HG02798 (cell line): ENCODE measurements at regions not wholly inside any gene's neighbourhood (a gene's known extent, or its start where the extent isn't known, plus 50 kb on each side); places are given as distances from the start of the nearest gene placed in this dataset.
"Not testable (repeated sequence)": the region's sequence is repeated elsewhere in the genome, so short reads cannot be mapped to it uniquely, and the experiment has no call there.

Source experiments
- ATAC-seq: cut with Tn5 transposase; IDR thresholded peaks from one replicate; pipeline ENCODE4 v1.9.1; 2021; ENCODE audit warnings: mild to moderate bottlenecking; ENCODE audit not compliant: unreplicated experiment, poor library complexity

GRCh38 chr5:167286891-167287290 lies 1004.6 kb upstream of the WWC1 start:
- no peak for ATAC-seq

DNA sequence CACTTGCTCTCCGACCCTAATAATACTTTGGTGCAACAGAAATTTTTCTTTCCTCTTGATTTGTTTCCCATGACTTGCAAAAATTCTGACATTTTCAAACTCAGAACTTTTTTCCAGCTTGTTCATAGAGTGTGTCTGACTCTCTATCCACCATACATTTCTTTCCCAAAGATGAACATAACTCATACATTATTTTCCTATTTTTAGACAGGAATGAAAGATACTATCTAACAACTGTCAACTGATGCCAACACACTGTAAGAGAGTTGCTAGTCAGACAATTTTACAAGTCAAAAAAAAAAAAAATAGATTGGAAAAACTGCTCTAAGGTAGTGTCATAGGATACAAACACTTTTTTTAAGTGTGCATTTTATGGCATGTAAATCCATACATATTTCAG lies 1001.0 kb upstream of the WWC1 start:
- no peak for ATAC-seq

GRCh38 chr5:167294882-167295680 lies 996.4 kb upstream of the WWC1 start:
- no peak for ATAC-seq

GRCh38 chr5:167295681-167296005 lies 995.8 kb upstream of the WWC1 start:
- ATAC-seq: no peak

GRCh38 chr5:167296066-167296465 lies 995.4 kb upstream of the WWC1 start:
- ATAC-seq: no peak

DNA sequence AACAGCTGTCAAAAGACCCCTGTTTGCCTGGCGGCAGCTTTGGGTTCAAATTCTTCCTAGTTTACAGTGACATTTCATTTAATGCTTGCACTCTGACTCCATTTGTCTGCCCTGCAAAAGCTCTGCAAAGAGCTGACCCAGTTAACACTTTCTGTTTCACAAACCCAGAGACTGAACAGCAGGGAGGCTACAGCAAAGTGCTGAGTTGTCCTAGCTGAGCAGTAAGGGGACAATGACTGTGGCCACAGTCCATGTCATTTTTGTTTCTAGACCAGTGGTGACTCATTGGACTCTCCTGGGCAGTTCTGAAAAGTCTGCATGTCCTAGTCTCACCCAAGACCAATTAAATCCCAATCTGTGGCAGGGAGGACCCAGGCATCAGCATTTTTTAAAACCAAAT lies 994.8 kb upstream of the WWC1 start:
- ATAC-seq: no peak

DNA sequence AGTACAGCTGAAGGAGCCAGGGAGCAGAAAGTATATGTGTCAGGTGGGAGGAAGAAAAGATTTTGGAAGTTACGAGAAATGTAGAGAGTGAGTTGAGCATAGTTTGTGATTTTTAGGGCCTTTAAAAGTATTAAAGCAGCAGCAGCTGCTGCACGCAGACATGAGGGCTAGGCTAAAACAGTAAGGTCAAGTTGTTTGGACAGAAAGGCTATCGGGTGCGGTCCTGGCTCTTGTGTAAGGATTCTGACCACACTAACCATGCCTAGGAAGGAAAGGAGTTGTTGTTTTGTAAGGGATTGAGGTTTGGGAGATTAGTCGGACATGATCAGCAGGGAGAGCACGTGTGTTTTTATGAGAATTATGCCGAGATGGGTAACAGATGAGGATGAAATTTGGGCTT lies 991.6 kb upstream of the WWC1 start:
- not testable (repeated sequence) for ATAC-seq

DNA sequence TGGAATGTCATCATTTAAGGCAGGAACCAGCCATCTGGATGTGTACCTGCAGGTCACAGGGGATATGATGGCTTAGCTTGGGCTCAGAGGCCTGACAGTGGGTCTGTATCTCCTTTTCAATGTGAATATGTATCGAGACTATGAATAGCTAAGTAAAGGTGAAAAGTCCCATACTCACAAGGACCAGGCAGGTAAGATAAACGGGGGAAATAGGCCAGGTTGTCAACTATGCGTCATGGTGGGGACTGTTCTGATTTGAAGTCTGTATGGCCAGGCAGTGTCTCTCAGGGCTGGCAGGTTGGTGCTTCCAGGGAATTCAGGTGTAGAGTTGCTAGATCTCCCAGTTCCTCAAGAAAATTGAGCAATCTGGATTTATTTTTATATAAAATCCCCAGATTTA lies 987.9 kb upstream of the WWC1 start:
- no peak for ATAC-seq

DNA sequence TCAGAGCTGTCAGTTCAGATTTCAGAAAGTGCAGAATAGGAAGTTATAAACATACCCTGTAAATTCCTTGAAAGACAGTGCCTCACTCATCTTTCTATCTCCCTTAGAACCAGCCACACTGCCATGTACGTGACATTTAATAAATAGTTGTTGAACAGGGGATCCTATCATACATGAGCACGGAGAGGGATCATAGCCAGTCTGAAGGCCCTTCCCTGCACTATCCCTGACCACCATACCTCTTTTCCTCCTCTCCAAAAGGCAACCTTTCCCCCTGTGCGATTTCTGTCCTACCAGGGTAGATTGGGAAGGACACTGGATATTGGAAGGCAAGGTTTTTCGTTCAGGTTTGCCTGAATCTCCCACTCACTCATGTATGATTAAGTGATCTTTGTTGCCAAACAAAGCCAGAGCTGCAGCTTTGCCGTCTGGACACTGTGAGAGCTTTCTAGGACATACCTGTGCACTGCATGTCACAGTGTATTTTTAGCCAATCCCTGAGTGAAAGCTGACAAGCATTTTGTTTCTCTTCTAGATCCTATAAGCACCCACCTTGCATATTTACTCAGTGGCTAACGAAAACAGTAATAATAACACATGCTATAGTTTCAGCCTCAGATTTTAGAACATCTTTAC lies 986.5 kb upstream of the WWC1 start:
- no peak for ATAC-seq

GRCh38 chr5:167305591-167306213 lies 985.7 kb upstream of the WWC1 start:
- ATAC-seq: no peak

DNA sequence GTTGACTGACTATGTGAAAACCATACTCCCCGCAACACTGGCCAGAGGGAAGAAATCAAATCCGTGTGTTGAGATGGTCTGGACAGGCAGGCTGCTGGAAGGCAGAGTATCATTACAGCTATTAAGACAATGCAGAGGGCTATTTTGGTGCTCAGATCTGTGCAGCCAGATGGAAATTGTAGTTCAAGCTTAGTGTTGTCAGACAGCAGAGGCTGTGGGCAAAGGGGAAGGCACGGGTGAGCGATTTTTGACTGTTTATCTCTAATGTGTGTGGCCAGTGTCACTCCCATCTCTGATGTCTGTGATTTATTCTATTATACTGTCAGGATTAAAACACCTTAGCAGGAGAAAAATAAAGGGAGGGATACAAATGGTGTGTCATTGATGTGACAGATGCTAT lies 984.4 kb upstream of the WWC1 start:
- no peak for ATAC-seq

GRCh38 chr5:167308466-167308865 lies 983.0 kb upstream of the WWC1 start:
- ATAC-seq: no peak

DNA sequence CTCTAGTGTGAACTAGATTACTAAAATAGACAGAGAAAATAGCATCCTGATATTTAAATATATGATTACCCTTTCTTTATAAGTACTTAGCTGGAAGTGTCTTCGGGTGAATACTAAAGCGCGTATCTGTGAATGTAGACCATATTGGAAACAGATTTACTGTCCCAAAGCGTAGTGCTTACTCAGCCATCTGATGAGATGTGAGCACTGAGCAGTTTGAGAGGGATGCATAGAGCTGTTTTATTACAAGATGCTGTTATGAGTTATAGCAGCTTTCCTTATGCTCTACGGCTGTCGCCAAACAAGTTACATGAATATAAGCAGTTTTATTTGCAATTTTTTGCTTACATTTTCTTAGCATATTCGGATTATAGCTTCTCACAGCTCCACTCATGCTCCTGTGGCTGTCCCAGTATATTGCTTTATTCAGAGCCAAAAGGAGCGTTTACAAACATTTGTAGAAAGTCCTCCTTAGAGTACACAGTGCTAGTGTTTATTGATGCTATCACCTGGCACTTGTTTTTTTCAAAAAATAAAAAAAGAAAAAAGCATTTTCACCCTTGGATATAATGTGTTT lies 981.4 kb upstream of the WWC1 start:
- no peak for ATAC-seq

GRCh38 chr5:167311340-167311739 lies 980.1 kb upstream of the WWC1 start:
- no peak for ATAC-seq

GRCh38 chr5:167312225-167312624 lies 979.2 kb upstream of the WWC1 start:
- ATAC-seq: no peak

DNA sequence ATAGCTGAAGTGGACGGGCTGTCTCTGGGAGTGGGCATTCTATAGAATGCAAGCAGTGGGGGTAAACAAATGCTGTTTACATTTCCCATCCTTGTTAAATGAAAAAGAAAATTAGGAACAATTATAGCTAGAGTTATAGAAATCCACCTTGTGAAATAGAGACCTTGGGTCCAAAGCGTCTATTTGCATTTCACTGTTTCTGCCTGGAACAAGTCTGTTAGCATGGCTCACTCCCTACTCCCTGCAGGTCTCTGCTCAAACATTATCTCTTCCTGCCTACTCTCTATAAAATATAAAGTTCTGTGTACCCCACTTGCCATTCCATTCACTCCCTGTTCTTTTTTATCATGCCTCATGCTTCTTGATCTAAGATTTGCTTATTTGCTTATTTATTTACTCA lies 975.7 kb upstream of the WWC1 start:
- ATAC-seq: no peak

DNA sequence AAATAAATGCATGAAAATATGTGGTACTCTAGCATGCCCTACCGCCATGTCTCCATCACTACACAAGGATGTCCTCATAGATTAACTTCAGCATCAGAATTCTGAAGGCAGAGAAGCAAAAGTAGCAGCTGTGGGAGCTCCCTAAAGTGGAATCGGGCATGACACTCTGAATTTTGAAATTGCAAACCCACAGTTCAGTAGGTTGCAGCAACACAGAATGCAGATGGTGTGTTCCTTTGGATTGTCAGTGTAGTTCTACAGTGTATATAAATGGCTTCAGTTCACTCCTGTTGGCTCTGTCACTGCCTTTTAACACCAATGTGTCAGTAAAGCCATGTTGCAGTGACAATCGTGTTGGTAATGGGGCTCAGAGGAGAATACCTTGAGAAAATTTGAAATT lies 973.6 kb upstream of the WWC1 start:
- no peak for ATAC-seq

GRCh38 chr5:167319243-167319642 lies 972.2 kb upstream of the WWC1 start:
- no peak for ATAC-seq

DNA sequence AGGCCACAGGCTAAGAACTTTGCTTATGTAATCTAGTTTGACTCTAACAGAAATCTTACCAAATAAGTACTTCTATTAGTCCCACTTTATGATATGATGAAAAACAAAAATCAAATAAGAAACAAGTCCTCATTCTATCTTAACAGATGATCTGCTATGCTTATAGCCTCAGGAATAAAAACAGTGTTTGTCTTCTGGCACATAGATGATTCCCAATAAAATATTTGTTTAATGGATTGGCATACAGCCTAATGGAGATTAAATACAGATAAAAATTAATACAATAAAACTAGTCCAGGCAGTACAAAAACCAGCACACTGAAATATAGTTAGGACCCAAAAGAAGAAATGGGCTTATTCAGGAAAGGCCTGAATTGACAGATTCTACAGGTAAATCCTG lies 971.4 kb upstream of the WWC1 start:
- ATAC-seq: no peak

DNA sequence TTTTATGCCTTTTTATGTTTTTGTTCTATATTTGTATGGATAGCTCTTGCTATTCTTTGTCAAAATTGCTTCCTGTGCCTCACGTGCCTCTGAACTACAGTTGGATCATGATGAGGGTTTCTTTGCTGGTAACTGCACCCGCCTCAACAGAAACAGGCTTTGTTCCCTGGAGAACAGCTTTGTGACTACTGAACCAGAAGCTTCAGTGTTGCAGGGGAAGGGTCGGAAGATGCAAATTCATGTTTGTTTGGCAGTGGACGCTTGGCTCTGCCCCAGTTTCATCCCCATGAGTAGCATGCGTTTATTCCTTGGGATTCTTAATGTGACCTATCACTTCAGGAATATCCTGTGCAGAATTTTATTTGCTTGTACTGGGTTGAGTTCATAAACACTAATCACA lies 959.1 kb upstream of the WWC1 start:
- ATAC-seq: no peak

DNA sequence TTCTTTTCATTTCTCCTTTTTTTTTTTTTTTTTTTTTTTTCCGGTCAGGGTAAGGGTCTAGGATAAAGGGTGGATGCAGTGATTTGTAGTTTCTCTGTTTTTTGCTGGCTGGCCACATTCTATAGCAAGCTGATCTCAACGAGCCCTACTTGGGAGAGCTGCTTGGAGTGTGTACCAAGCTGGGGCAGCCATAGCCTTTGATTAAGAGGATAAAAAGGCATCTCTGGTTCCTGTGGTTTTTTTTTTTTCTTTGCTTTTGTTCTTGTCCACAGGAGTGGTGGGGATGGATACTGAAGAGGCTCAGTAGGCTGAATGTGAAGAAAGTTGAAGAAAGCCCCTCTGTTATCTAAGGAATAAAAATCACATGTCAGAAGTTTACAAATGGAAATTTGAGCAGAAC lies 955.3 kb upstream of the WWC1 start:
- no peak for ATAC-seq
